HAP-1 (cell line): ENCODE measurements at regions not wholly inside any gene's neighbourhood (a gene's known extent, or its start where the extent isn't known, plus 50 kb on each side); places are given as distances from the start of the nearest gene placed in this dataset.

Source experiments
- DNase-seq, 2 experiments: peaks; one replicate each; pipeline ENCODE4 v3.0.0-alpha.2; 2016 to 2020; ENCODE audit warnings: low spot score in 2 of 2
- H3K27me3 ChIP-seq: fragments of 250-450 bp; sonication (Bioruptor Pico); 2 replicates; pipeline ENCODE4 v1.5.1; 2020; ENCODE audit warnings: low read depth, mild to moderate bottlenecking, moderate library complexity
- H3K36me3 ChIP-seq: fragments of 250-450 bp; sonication (Bioruptor Pico); replicated peaks from 2 replicates; pipeline ENCODE4 v1.5.1; 2020; ENCODE audit warnings: mild to moderate bottlenecking
- H3K4me1 ChIP-seq: fragments of 250-450 bp; sonication (Bioruptor Pico); 2 replicates; pipeline ENCODE4 v1.5.1; 2020; ENCODE audit warnings: mild to moderate bottlenecking
- H3K4me3 ChIP-seq: fragments of 250-450 bp; sonication (Bioruptor Pico); 2 replicates; pipeline ENCODE4 v1.5.1; 2020; ENCODE audit warnings: mild to moderate bottlenecking, moderate library complexity
- H3K9me3 ChIP-seq: fragments of 250-450 bp; sonication (Bioruptor Pico); 2 replicates; pipeline ENCODE4 v1.5.1; 2020; ENCODE audit warnings: mild to moderate bottlenecking, moderate library complexity
- in situ Hi-C: fragments of 300-500 bp; cut with MboI; formaldehyde crosslinking; loops from 3 replicates; pipeline ENCODE4 v1.14.3; 2020; ENCODE audit warnings: low sequenced_read_pairs, inconsistent platforms, mixed read lengths

- Histone ChIP-seq H3K4me3 (no peak overlapping the region), H3K4me1 (peaks cover 18% of the 10 kb centered on the region), H3K27me3 (no peaks in the 10 kb centered on the region), H3K36me3 (no peaks in the 10 kb centered on the region), H3K9me3 (no peaks in the 10 kb centered on the region)
- in situ Hi-C loops, result no loop called here
- DNase-seq, result no peak
Measured at GRCh38 chr4:57412259-57413054, 302.3 kb upstream of the IGFBP7 start.

GRCh38 chr4:57410331-57411052, 300.3 kb upstream of the IGFBP7 start:
- no peaks in the 10 kb centered on the region for H3K27me3 ChIP-seq
- H3K4me1 ChIP-seq, result peaks cover 9% of the 10 kb centered on the region
- H3K9me3 ChIP-seq, result no peaks in the 10 kb centered on the region
- no peak for DNase-seq
- in situ Hi-C loops, result no loop called here
- H3K36me3 ChIP-seq, result no peaks in the 10 kb centered on the region
- no peak overlapping the region for H3K4me3 ChIP-seq

GRCh38 chr4:57405359-57405758, 295.2 kb upstream of the IGFBP7 start:
- no peaks in the 10 kb centered on the region for H3K9me3 ChIP-seq
- H3K36me3 ChIP-seq, result no peaks in the 10 kb centered on the region
- DNase-seq, result peak in 1 of 2 experiments; percentile 17
- H3K4me3 ChIP-seq, result no peak overlapping the region
- H3K4me1 ChIP-seq, result no peaks in the 10 kb centered on the region; the same call in 1 of the 2 replicates
- in situ Hi-C loops, result no loop called here
- H3K27me3 ChIP-seq, result no peaks in the 10 kb centered on the region

GRCh38 chr4:57404483-57404882, 294.3 kb upstream of the IGFBP7 start:
- in situ Hi-C loops, result no loop called here
- H3K36me3 ChIP-seq, result no peaks in the 10 kb centered on the region
- no peaks in the 10 kb centered on the region; the same call in 1 of the 2 replicates for H3K4me1 ChIP-seq
- H3K4me3 ChIP-seq, result no peak overlapping the region
- DNase-seq, result peak in 1 of 2 experiments; percentile 37
- H3K9me3 ChIP-seq, result no peaks in the 10 kb centered on the region
- 0 out of 2 replicates have a peak, but pooled peaks cover 3% of the 10 kb centered on the region for H3K27me3 ChIP-seq

- no peak for DNase-seq
- 0 out of 2 replicates have a peak, but pooled peaks cover 3% of the 10 kb centered on the region for H3K27me3 ChIP-seq
- no peak overlapping the region for H3K4me3 ChIP-seq
- H3K4me1 ChIP-seq, result no peaks in the 10 kb centered on the region; the same call in 1 of the 2 replicates
- no peaks in the 10 kb centered on the region for H3K9me3 ChIP-seq
- H3K36me3 ChIP-seq, result no peaks in the 10 kb centered on the region
- in situ Hi-C loops, result no loop called here
Measured at GRCh38 chr4:57403591-57403990, 293.4 kb upstream of the IGFBP7 start.

GRCh38 chr4:57401586-57401985, 291.4 kb upstream of the IGFBP7 start:
- DNase-seq, result no peak
- Histone ChIP-seq H3K27me3 (0 out of 2 replicates have a peak, but pooled peaks cover 3% of the 10 kb centered on the region), H3K4me3 (no peak overlapping the region), H3K9me3 (no peaks in the 10 kb centered on the region), H3K4me1 (no peaks in the 10 kb centered on the region; the same call in 1 of the 2 replicates), H3K36me3 (no peaks in the 10 kb centered on the region)
- in situ Hi-C loops, result no loop called here

GRCh38 chr4:57378766-57379165, 268.6 kb upstream of the IGFBP7 start:
- no peaks in the 10 kb centered on the region for H3K36me3 ChIP-seq
- no peak overlapping the region for H3K4me3 ChIP-seq
- no peak for DNase-seq
- H3K9me3 ChIP-seq, result no peaks in the 10 kb centered on the region
- no peaks in the 10 kb centered on the region for H3K4me1 ChIP-seq
- in situ Hi-C loops, result no loop called here
- no peaks in the 10 kb centered on the region for H3K27me3 ChIP-seq

- no peaks in the 10 kb centered on the region for H3K27me3 ChIP-seq
- in situ Hi-C loops, result no loop called here
- no peaks in the 10 kb centered on the region for H3K36me3 ChIP-seq
- H3K9me3 ChIP-seq, result no peaks in the 10 kb centered on the region
- H3K4me3 ChIP-seq, result no peak overlapping the region
- no peaks in the 10 kb centered on the region for H3K4me1 ChIP-seq
- DNase-seq, result no peak
Measured at GRCh38 chr4:57374866-57375595, 264.8 kb upstream of the IGFBP7 start.

- H3K27me3 ChIP-seq, result no peaks in the 10 kb centered on the region
- no peaks in the 10 kb centered on the region for H3K9me3 ChIP-seq
- no peaks in the 10 kb centered on the region for H3K36me3 ChIP-seq
- no peak overlapping the region for H3K4me3 ChIP-seq
- in situ Hi-C loops, result no loop called here
- H3K4me1 ChIP-seq, result no peaks in the 10 kb centered on the region
- DNase-seq, result no peak
Measured at GRCh38 chr4:57373991-57374390, 263.8 kb upstream of the IGFBP7 start.

GRCh38 chr4:57371671-57372070, 261.5 kb upstream of the IGFBP7 start:
- H3K27me3 ChIP-seq, result no peaks in the 10 kb centered on the region
- no peak for DNase-seq
- in situ Hi-C loops, result no loop called here

GRCh38 chr4:57370691-57371090, 260.5 kb upstream of the IGFBP7 start:
- H3K36me3 ChIP-seq, result no peaks in the 10 kb centered on the region
- no peak for DNase-seq
- H3K4me3 ChIP-seq, result no peak overlapping the region
- no peaks in the 10 kb centered on the region for H3K9me3 ChIP-seq
- in situ Hi-C loops, result no loop called here
- H3K4me1 ChIP-seq, result no peaks in the 10 kb centered on the region
- no peaks in the 10 kb centered on the region for H3K27me3 ChIP-seq

More at GRCh38 chr4:57371671-57372070, 261.5 kb upstream of the IGFBP7 start:
- no peaks in the 10 kb centered on the region for H3K9me3 ChIP-seq
- no peaks in the 10 kb centered on the region for H3K36me3 ChIP-seq
- H3K4me3 ChIP-seq, result no peak overlapping the region
- no peaks in the 10 kb centered on the region for H3K4me1 ChIP-seq

GRCh38 chr4:57369446-57369845, 259.3 kb upstream of the IGFBP7 start:
- Histone ChIP-seq H3K4me3 (no peak overlapping the region), H3K4me1 (no peaks in the 10 kb centered on the region), H3K9me3 (no peaks in the 10 kb centered on the region), H3K36me3 (no peaks in the 10 kb centered on the region), H3K27me3 (no peaks in the 10 kb centered on the region)
- in situ Hi-C loops, result no loop called here
- DNase-seq, result no peak

- in situ Hi-C loops, result no loop called here
- H3K4me3 ChIP-seq, result no peak overlapping the region
- H3K4me1 ChIP-seq, result no peaks in the 10 kb centered on the region
- no peaks in the 10 kb centered on the region for H3K27me3 ChIP-seq
- DNase-seq, result no peak
- H3K36me3 ChIP-seq, result no peaks in the 10 kb centered on the region
- H3K9me3 ChIP-seq, result no peaks in the 10 kb centered on the region
Measured at GRCh38 chr4:57364255-57364654, 254.1 kb upstream of the IGFBP7 start.

GRCh38 chr4:57363346-57363745, 253.2 kb upstream of the IGFBP7 start:
- no peak for DNase-seq
- no peaks in the 10 kb centered on the region for H3K36me3 ChIP-seq
- H3K4me3 ChIP-seq, result no peak overlapping the region
- no peaks in the 10 kb centered on the region for H3K27me3 ChIP-seq
- in situ Hi-C loops, result no loop called here
- H3K9me3 ChIP-seq, result no peaks in the 10 kb centered on the region
- no peaks in the 10 kb centered on the region for H3K4me1 ChIP-seq
